ENCODE measurements at regions not wholly inside any gene's neighbourhood (a gene's known extent, or its start where the extent isn't known, plus 50 kb on each side); places are given as distances from the start of the nearest gene placed in this dataset.
"Not testable (repeated sequence)": the region's sequence is repeated elsewhere in the genome, so short reads cannot be mapped to it uniquely, and the experiment has no call there.

GRCh38 chr21:10271666-10272207, 249.6 kb upstream of the TPTE start:
- not testable (repeated sequence) for TF ChIP-seq NFYB (CRISPR knock-in tag; IDR thresholded peaks at IDR 0.05); MATR3 (CRISPR knock-in tag; IDR thresholded peaks at IDR 0.05); ARID2 (CRISPR knock-in tag; IDR thresholded peaks at IDR 0.05; ENCODE audit: borderline replicate concordance); ZNF274 (CRISPR knock-in tag; IDR thresholded peaks at IDR 0.05); ZNF282 (IDR thresholded peaks at IDR 0.05; ENCODE audit: partially characterized antibody); GTF3A (CRISPR knock-in tag; conservative IDR thresholded peaks at IDR 0.05); SMARCC2 (IDR thresholded peaks at IDR 0.05); TEF (CRISPR knock-in tag; IDR thresholded peaks at IDR 0.05); ETV6 (CRISPR knock-in tag; conservative IDR thresholded peaks at IDR 0.05); SP2 (CRISPR knock-in tag; IDR thresholded peaks at IDR 0.05); GABPB1 (CRISPR knock-in tag; IDR thresholded peaks at IDR 0.05)
